A549 (cell line): ENCODE measurements at regions not wholly inside any gene's neighbourhood (a gene's known extent, or its start where the extent isn't known, plus 50 kb on each side); places are given as distances from the start of the nearest gene placed in this dataset.

Source experiments
- BHLHE40 ChIP-seq: IDR thresholded peaks from 2 replicates; pipeline ENCODE4 v1.6.1; 2012; ENCODE audit warnings: low read depth, low read length, inconsistent platforms
- CTCF ChIP-seq: fragments of >200 bp; sonication (Bioruptor Twin); formaldehyde crosslinking; IDR thresholded peaks from 3 replicates; pipeline ENCODE4 v1.5.1; 2016
- JUN ChIP-seq, 2 experiments: fragments of >200 bp; sonication (Bioruptor Twin); formaldehyde crosslinking; IDR thresholded peaks; 2 replicates in 1 of 2; 3 replicates in 1 of 2; pipeline ENCODE4 v1.6.1; 2016 to 2017
- NR3C1 ChIP-seq: fragments of >200 bp; sonication (Bioruptor Twin); formaldehyde crosslinking; IDR thresholded peaks from 3 replicates; pipeline ENCODE4 v1.6.1; 2017
- POLR2A ChIP-seq: IDR thresholded peaks from 2 replicates; pipeline ENCODE4 v1.6.1; 2012; ENCODE audit warnings: mild to moderate bottlenecking, low read length
- RAD21 ChIP-seq, 2 experiments: fragments of >200 bp in 1 of 2; sonication (Bioruptor Twin) in 1 of 2; formaldehyde crosslinking in 1 of 2; IDR thresholded peaks in 1 of 2; conservative IDR thresholded peaks in 1 of 2; 2 replicates in 1 of 2; 3 replicates in 1 of 2; pipeline ENCODE4 v1.6.1; 2012 to 2018; ENCODE audit warnings: inconsistent platforms in 1 of 2
- RCOR1 ChIP-seq: fragments of 150-350 bp; IDR thresholded peaks from 2 replicates; pipeline ENCODE4 v1.6.1; 2014; ENCODE audit warnings: antibody characterized with exemption, low read length, low read depth
- RNF2 ChIP-seq: fragments of 200-600 bp; sonication (generic); IDR thresholded peaks from 2 replicates; pipeline ENCODE4 v1.6.1; 2016; ENCODE audit warnings: low read depth, mild to moderate bottlenecking, antibody characterized with exemption, moderate library complexity, borderline replicate concordance
- SREBF2 ChIP-seq: fragments of 450-650 bp; IDR thresholded peaks from 2 replicates; pipeline ENCODE4 v1.6.1; 2014; ENCODE audit warnings: mild to moderate bottlenecking, moderate library complexity
- TF ChIP-seq, protein P1 (sequence below): fragments of 250-450 bp; sonication (Bioruptor Pico); IDR thresholded peaks from 2 replicates; pipeline ENCODE4 v1.5.0; 2021; ENCODE audit warnings: mild to moderate bottlenecking, moderate library complexity, borderline replicate concordance
- TF ChIP-seq, protein P2 (sequence below): fragments of 450-650 bp; IDR thresholded peaks from 2 replicates; pipeline ENCODE4 v1.6.1; 2014; ENCODE audit warnings: antibody characterized with exemption

DNA sequence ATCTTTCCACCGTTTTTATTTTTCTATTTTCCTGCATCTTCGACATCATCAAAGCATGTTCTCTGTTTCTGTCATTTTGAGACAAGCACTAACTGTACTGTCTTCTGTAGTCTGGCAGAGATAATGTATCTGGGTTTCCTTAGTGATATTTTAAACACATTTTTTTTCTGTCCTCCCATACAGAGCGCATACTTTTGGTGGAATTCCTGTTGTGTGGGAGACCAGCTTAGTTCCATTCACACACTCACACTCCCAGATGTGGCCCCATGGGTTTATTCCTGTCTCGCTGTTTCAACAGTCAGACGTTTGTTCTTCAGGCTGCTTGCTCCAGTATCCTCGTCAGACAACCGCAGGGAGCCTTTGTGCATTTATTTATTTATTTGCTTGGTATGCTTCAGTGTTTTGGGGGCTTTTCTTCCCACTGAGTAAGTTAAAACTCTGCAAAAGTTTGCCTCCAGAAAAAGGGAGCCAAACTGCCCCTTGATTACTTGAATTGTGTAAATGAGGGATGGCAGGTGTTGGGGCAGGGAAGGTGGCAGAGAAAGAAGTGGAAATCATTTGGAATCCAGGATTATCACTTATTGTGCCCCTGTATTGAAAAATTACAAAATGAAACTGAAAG is 456.8 kb upstream of the KLF6 start:
- TF ChIP-seq POLR2A, result no peak
- no peak for TF ChIP-seq CTCF
- no peak for TF ChIP-seq JUN (IDR thresholded peaks at IDR 0.05)
- TF ChIP-seq NR3C1, result no peak
- TF ChIP-seq RCOR1, result no peak
- TF ChIP-seq BHLHE40, result no peak
- TF ChIP-seq, protein P1, sequence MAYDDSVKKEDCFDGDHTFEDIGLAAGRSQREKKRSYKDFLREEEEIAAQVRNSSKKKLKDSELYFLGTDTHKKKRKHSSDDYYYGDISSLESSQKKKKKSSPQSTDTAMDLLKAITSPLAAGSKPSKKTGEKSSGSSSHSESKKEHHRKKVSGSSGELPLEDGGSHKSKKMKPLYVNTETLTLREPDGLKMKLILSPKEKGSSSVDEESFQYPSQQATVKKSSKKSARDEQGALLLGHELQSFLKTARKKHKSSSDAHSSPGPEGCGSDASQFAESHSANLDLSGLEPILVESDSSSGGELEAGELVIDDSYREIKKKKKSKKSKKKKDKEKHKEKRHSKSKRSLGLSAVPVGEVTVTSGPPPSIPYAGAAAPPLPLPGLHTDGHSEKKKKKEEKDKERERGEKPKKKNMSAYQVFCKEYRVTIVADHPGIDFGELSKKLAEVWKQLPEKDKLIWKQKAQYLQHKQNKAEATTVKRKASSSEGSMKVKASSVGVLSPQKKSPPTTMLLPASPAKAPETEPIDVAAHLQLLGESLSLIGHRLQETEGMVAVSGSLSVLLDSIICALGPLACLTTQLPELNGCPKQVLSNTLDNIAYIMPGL, result no peak
- no peak for TF ChIP-seq RAD21 (conservative IDR thresholded peaks at IDR 0.05 in 1 of 2, IDR thresholded peaks at IDR 0.05 in 1 of 2)
- TF ChIP-seq, protein P2, sequence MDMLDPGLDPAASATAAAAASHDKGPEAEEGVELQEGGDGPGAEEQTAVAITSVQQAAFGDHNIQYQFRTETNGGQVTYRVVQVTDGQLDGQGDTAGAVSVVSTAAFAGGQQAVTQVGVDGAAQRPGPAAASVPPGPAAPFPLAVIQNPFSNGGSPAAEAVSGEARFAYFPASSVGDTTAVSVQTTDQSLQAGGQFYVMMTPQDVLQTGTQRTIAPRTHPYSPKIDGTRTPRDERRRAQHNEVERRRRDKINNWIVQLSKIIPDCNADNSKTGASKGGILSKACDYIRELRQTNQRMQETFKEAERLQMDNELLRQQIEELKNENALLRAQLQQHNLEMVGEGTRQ, result no peak
- no peak for TF ChIP-seq RNF2
- TF ChIP-seq SREBF2, result no peak
